Spleen (tissue), 7 donors: ENCODE measurements at regions not wholly inside any gene's neighbourhood (a gene's known extent, or its start where the extent isn't known, plus 50 kb on each side); places are given as distances from the start of the nearest gene placed in this dataset.

Experiments
- CTCF ChIP-seq, 11 experiments: fragments of 200-600 bp in 7 of 11; fragments of 450-650 bp in 4 of 11; sonication (generic) in 4 of 11; IDR thresholded peaks in 8 of 11; conservative IDR thresholded peaks in 3 of 11; 1 replicate in 7 of 11; 2 replicates in 4 of 11; pipeline versions ENCODE4 v1.4.0 to v1.8.0; 2016 to 2021; ENCODE audit warnings: antibody characterized with exemption in 11 of 11, inconsistent platforms in 4 of 11, mild to moderate bottlenecking in 1 of 11
- POLR2A ChIP-seq, 3 donors: fragments of 450-650 bp; IDR thresholded peaks; one replicate each; pipeline ENCODE4 v1.5.1; 2017; ENCODE audit warnings: antibody characterized with exemption in 3 of 3, mild to moderate bottlenecking in 1 of 3
- POLR2AphosphoS5 ChIP-seq, 3 donors: sonication (generic); formaldehyde crosslinking; IDR thresholded peaks; one replicate each; pipeline ENCODE4 v1.5.1; 2017; ENCODE audit warnings: antibody characterized with exemption in 3 of 3
- donor health status: DM: no; HTN: no; CAD: no; lungs with moderate emphysema.
- donor health status: DM: no; HTN: no; CAD: no.
- donor health status: DM: no; HTN: no; CAD: no.

GRCh38 chr13:70835371-70835770 lies 727.1 kb upstream of the KLHL1 start:
- TF ChIP-seq CTCF (IDR thresholded peaks at IDR 0.05 in 8 of 11, conservative IDR thresholded peaks at IDR 0.05 in 3 of 11) (no peak), POLR2AphosphoS5 (IDR thresholded peaks at IDR 0.05) (no peak), POLR2A (IDR thresholded peaks at IDR 0.05) (no peak)
